Loucy (cell line): ENCODE measurements at regions not wholly inside any gene's neighbourhood (a gene's known extent, or its start where the extent isn't known, plus 50 kb on each side); places are given as distances from the start of the nearest gene placed in this dataset.

Source experiments
- CTCF ChIP-seq: fragments of 200-600 bp; sonication (generic); conservative IDR thresholded peaks from 2 replicates; pipeline ENCODE4 v1.5.1; 2014; ENCODE audit warnings: mild to moderate bottlenecking, antibody characterized with exemption, low read length
- EZH2phosphoT487 ChIP-seq: fragments of 200-600 bp; IDR thresholded peaks from 2 replicates; pipeline ENCODE4 v1.6.1; 2018; ENCODE audit warnings: antibody characterized with exemption, mild to moderate bottlenecking, moderate library complexity, borderline replicate concordance

DNA sequence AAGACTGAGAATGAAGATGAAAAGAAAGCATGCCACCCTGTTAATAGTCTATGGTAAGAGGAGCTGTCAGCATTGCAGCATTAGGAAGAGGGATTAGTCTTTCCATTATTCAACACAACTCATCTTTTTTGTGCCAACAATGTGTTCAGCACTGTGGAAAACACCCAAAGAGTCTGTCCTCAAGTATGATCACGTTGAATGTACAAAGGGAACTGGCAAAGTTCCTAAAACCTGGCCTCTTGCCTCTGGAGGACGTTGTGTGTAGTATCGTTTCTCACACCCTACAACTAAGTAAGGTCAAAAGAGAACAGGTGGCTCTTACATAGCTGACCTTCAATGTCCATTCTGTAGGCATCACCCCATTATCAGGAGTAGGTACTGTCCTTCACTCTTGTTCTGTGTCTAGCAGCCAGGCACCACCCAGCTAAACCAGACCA lies 147.9 kb upstream of the THBS1 start:
- TF ChIP-seq CTCF: no peak
- no peak for TF ChIP-seq EZH2phosphoT487
